K562 (cell line): ENCODE measurements at regions not wholly inside any gene's neighbourhood (a gene's known extent, or its start where the extent isn't known, plus 50 kb on each side); places are given as distances from the start of the nearest gene placed in this dataset.

ENCODE experiments used
- ATAC-seq: fragments of 200-7000 bp; cut with Tn5 transposase; 3 replicates; pipeline ENCODE4 v1.9.1; 2020; ENCODE audit warnings: moderate library complexity
- BruUV-seq: library from RNA; stranded (reverse); fragments of 400-500 nt; replicated peaks from 2 replicates; lab custom pipeline; 2021; lab: Mats Ljungman, UMichigan
- CTCF ChIA-PET: fragments of 300-600 bp; formaldehyde crosslinking; extraction: SDS; loops from one replicate; lab custom pipeline; 2021; ENCODE audit warnings: low intra/inter-chr PET ratio; lab: Yijun Ruan, JAX
- POLR2A ChIA-PET: fragments of 300-600, 350-650 bp; sonication (Branson Sonifier 250); formaldehyde crosslinking; extraction: SDS; loops from one replicate; lab custom pipeline; 2021; ENCODE audit warnings: antibody characterized with exemption, inconsistent platforms; lab: Yijun Ruan, JAX
- DNase-seq, 4 experiments: peaks; one replicate each; pipeline versions ENCODE4 v3.0.0 to v3.0.0-alpha.2; 2011 to 2018; ENCODE audit warnings: low spot score in 3 of 4, mixed read lengths in 3 of 4; ENCODE audit errors: extremely low read depth in 1 of 4
- FAIRE-seq: peaks from 2 replicates; lab custom pipeline; 2011; peaks lifted over from hg19 to GRCh38; lab: Jason Lieb, UNC
- H2AFZ ChIP-seq: 2 replicates; pipeline ENCODE4 v1.6.0; 2011; ENCODE audit warnings: low read depth, low read length, control low read depth, inconsistent platforms
- H3K27ac ChIP-seq: fragments of 200-600 bp; 3 replicates; pipeline ENCODE4 v1.8.0; 2011; ENCODE audit warnings: low read depth, mild to moderate bottlenecking, control low read depth, inconsistent platforms, low read length, moderate library complexity, mixed read lengths; ENCODE audit errors: extremely low read depth
- H3K27me3 ChIP-seq, 2 experiments: fragments of 300-600 bp in 1 of 2; 2 replicates in 1 of 2; 3 replicates in 1 of 2; pipeline versions ENCODE4 v1.6.0 to v1.8.0; 2011; ENCODE audit warnings: inconsistent platforms in 2 of 2, low read length in 2 of 2, mild to moderate bottlenecking in 1 of 2, mixed read lengths in 1 of 2, moderate library complexity in 1 of 2; ENCODE audit not compliant: control insufficient read depth in 2 of 2, insufficient read depth in 2 of 2
- H3K36me3 ChIP-seq: fragments of 300-600 bp; 3 replicates; pipeline ENCODE4 v1.8.0; 2011; ENCODE audit warnings: mild to moderate bottlenecking, low read length, inconsistent platforms; ENCODE audit not compliant: control insufficient read depth, insufficient read depth
- H3K4me1 ChIP-seq, 2 experiments: fragments of 200-600 bp in 1 of 2; replicated peaks in 1 of 2; 2 replicates in 1 of 2; 3 replicates in 1 of 2; pipeline versions ENCODE4 v1.5.1 to v1.8.0; 2011; ENCODE audit warnings: inconsistent platforms in 2 of 2, low read length in 2 of 2, mild to moderate bottlenecking in 1 of 2, mixed read lengths in 1 of 2, moderate library complexity in 1 of 2; ENCODE audit not compliant: control insufficient read depth in 2 of 2, insufficient read depth in 2 of 2
- H3K4me2 ChIP-seq: 2 replicates; pipeline ENCODE4 v1.6.1; 2011; ENCODE audit warnings: low read length, control low read depth, inconsistent platforms, mixed read lengths; ENCODE audit not compliant: insufficient read depth
- H3K4me3 ChIP-seq: fragments of 200-600 bp; sonication (generic), shearing (Covaris generic); 2 replicates; pipeline ENCODE4 v1.5.1; 2016; ENCODE audit warnings: control low read depth, inconsistent platforms
- H3K79me2 ChIP-seq: fragments of 200-600 bp; 3 replicates; pipeline ENCODE4 v1.8.0; 2011; ENCODE audit warnings: low read length, inconsistent platforms; ENCODE audit not compliant: control insufficient read depth, insufficient read depth
- H3K9ac ChIP-seq, 2 experiments: 2 replicates each; pipeline versions ENCODE4 v1.6.0 to v1.6.1; 2011; ENCODE audit warnings: low read depth in 2 of 2, low read length in 2 of 2, control low read depth in 1 of 2, inconsistent platforms in 1 of 2, mild to moderate bottlenecking in 1 of 2, mixed read lengths in 1 of 2; ENCODE audit not compliant: insufficient read depth in 1 of 2
- H3K9me1 ChIP-seq: one replicate; pipeline ENCODE4 v1.6.0; 2011; ENCODE audit warnings: inconsistent platforms, mild to moderate bottlenecking, low read length, moderate library complexity; ENCODE audit not compliant: control insufficient read depth, insufficient read depth
- H3K9me3 ChIP-seq: replicated peaks from 2 replicates; pipeline ENCODE4 v1.5.1; 2011; ENCODE audit warnings: low read depth, low read length, inconsistent platforms; ENCODE audit not compliant: control insufficient read depth, insufficient read depth
- H4K20me1 ChIP-seq: replicated peaks from 2 replicates; pipeline ENCODE4 v1.6.1; 2011; ENCODE audit warnings: low read length, inconsistent platforms, mixed read lengths; ENCODE audit not compliant: control insufficient read depth, insufficient read depth
- GTF2E2 ChIP-seq: fragments of 200-800 bp; sonication (Bioruptor generic); IDR thresholded peaks from 2 replicates; pipeline ENCODE4 v1.6.1; 2016; ENCODE audit warnings: missing genetic modification characterization, missing compliant biosample characterization
- ILK ChIP-seq: fragments of 450-650 bp; IDR thresholded peaks from 2 replicates; pipeline ENCODE4 v1.6.1; 2016; ENCODE audit warnings: missing genetic modification characterization, low read depth, mild to moderate bottlenecking, missing compliant biosample characterization, moderate library complexity, borderline replicate concordance
- NR1H2 ChIP-seq: sonication (generic); formaldehyde crosslinking; IDR thresholded peaks from 2 replicates; pipeline ENCODE4 v1.4.0; 2020; ENCODE audit warnings: mild to moderate bottlenecking, missing genetic modification reagents
- RBM25 ChIP-seq: fragments of 200-400 bp; formaldehyde crosslinking; IDR thresholded peaks from 2 replicates; pipeline ENCODE4 v1.6.1; 2018; ENCODE audit warnings: low read length, low read depth, moderate library complexity; ENCODE audit not compliant: severe bottlenecking
- ZNF318 ChIP-seq, 2 experiments: fragments of 450-650 bp; IDR thresholded peaks; 2 replicates each; pipeline ENCODE4 v1.6.1; 2016; ENCODE audit warnings: mild to moderate bottlenecking in 2 of 2, borderline replicate concordance in 1 of 2, low read depth in 1 of 2, moderate library complexity in 1 of 2
- ZNF668 ChIP-seq: fragments of 250-450 bp; sonication (Bioruptor Pico); IDR thresholded peaks from 2 replicates; pipeline ENCODE4 v1.8.0; 2022; ENCODE audit warnings: mild to moderate bottlenecking, inconsistent platforms
- WGBS: fragments of 100-300 bp; shearing (Covaris generic); methylation state at CpG from one replicate; pipeline ENCODE4 v1.1.6; 2016; ENCODE audit warnings: low coverage, mixed read lengths; ENCODE audit not compliant: insufficient coverage; ENCODE audit errors: missing lambda C conversion rate; 5-methylcytosine and 5-hydroxymethylcytosine counted together
- in situ Hi-C: fragments of 300-500 bp; cut with MboI; formaldehyde crosslinking; loops from 4 replicates; pipeline ENCODE4 v1.15.0; 2018; ENCODE audit warnings: inconsistent platforms, mixed read lengths
- intact Hi-C: fragments of 100-400 bp; cut with micrococcal nuclease; formaldehyde crosslinking; loops from 2 replicates; pipeline ENCODE4 v1.14.2; 2022

DNA sequence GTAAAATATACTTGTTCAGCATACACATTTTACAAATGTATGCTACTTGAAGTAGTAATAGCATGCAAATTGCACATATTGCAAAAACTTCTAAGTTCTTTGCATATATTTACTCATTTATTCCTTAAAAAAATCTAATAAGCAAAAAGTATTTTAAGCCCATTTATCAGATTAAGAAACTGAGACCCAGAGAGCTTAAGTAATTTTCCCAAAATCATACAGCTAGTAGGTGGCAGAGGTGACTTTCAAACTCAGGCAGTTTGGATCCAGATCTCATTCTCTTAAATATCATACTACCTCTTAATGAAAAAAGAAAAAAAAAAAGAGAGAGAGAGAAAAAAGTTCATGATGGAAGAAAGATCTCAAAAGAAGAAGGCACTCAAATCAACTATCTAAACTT, 157.9 kb downstream of the RPS12 start:
- H3K79me2 ChIP-seq = no peaks in the 10 kb centered on the region
- H2AFZ ChIP-seq = no peak overlapping the region
- no peaks in the 10 kb centered on the region for H3K27me3 ChIP-seq
- in situ Hi-C loops = loop anchor here (25.0 kb wide), 1 partner anchor 940 kb away; no protein-coding TSS in a partner anchor
- H3K4me3 ChIP-seq = no peak overlapping the region
- no peaks in the 10 kb centered on the region for H4K20me1 ChIP-seq
- DNase-seq (no peak), ATAC-seq (no peak), FAIRE-seq (no peak)
- H3K4me2 ChIP-seq = no peak overlapping the region
- H3K9me3 ChIP-seq = no peaks in the 10 kb centered on the region
- peak; percentile 74 for TF ChIP-seq RBM25
- TF ChIP-seq ZNF668 = no peak
- no peaks in the 10 kb centered on the region for H3K9me1 ChIP-seq
- no TSS peak for BruUV-seq
- ChIA-PET POLR2A (no interaction called here), CTCF (interaction anchor here (0.6 kb wide), 2 partner anchors 17 to 19 kb away, joined by 4 read pairs; no protein-coding TSS in a partner anchor)
- H3K9ac ChIP-seq = no peak overlapping the region
- no peaks in the 10 kb centered on the region for H3K36me3 ChIP-seq
- H3K4me1 ChIP-seq = no peaks in the 10 kb centered on the region
- intact Hi-C loops = no loop called here
- no peak overlapping the region for H3K27ac ChIP-seq

DNA sequence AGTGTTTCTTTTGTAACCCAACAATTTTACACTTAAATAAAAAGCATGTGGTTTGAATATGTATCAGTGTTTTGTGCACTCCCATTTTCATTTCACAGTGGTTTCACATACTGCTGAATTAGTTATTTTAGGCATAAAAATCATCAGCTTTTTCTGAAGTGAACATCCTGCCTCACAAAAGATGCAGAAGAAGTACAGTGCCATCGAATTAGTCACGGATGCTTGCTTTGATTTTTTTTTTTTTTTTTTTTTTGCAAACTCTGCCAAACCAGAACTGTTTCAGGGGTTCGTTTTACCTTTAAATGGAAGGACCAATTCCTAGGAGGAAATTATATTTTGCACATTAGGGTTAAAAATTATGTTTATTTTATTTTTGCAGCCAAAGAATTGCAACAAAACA, 158.6 kb downstream of the RPS12 start:
- H3K9me3 ChIP-seq = no peaks in the 10 kb centered on the region
- CTCF ChIA-PET = interaction anchor here (0.6 kb wide), 1 partner anchor 18 kb away, joined by 4 read pairs; no protein-coding TSS in a partner anchor
- TF ChIP-seq NR1H2 (CRISPR knock-in tag) = no peak
- no peak for TF ChIP-seq GTF2E2 (tag)
- TF ChIP-seq ZNF318 (IDR thresholded peaks at IDR 0.05; ENCODE audit: borderline replicate concordance in 1 of 2, low read depth in 1 of 2) = no peak
- no peak for TF ChIP-seq ILK (tag)
- TF ChIP-seq, all 486 proteins: peak for 0
- no peaks in the 10 kb centered on the region for H3K9me1 ChIP-seq
- H3K4me1 ChIP-seq = no peaks in the 10 kb centered on the region
- H3K27me3 ChIP-seq = no peaks in the 10 kb centered on the region
- no peak overlapping the region for H3K4me3 ChIP-seq
- intact Hi-C loops = no loop called here
- no peak for ATAC-seq
- H4K20me1 ChIP-seq = no peaks in the 10 kb centered on the region
- no peak overlapping the region for H2AFZ ChIP-seq
- in situ Hi-C loops = loop anchor here (25.0 kb wide), 1 partner anchor 939 kb away; no protein-coding TSS in a partner anchor
- POLR2A ChIA-PET = no interaction called here
- 0% methylated on average over 3 of the region's 3 CpGs for WGBS
- no peak for DNase-seq
- BruUV-seq = no TSS peak
- H3K9ac ChIP-seq = no peak overlapping the region
- H3K27ac ChIP-seq = no peak overlapping the region
- no peaks in the 10 kb centered on the region for H3K36me3 ChIP-seq
- no peak overlapping the region for H3K4me2 ChIP-seq
- FAIRE-seq = no peak
- H3K79me2 ChIP-seq = no peaks in the 10 kb centered on the region
